Panc1 (cell line): ENCODE measurements at regions not wholly inside any gene's neighbourhood (a gene's known extent, or its start where the extent isn't known, plus 50 kb on each side); places are given as distances from the start of the nearest gene placed in this dataset.

ENCODE experiments used
- POLR2AphosphoS5 ChIP-seq: IDR thresholded peaks from 2 replicates; pipeline ENCODE4 v1.6.1; 2012; ENCODE audit warnings: mild to moderate bottlenecking, low read depth, low read length, moderate library complexity
- SIN3A ChIP-seq: IDR thresholded peaks from 2 replicates; pipeline ENCODE4 v1.6.1; 2012; ENCODE audit warnings: low read depth, mild to moderate bottlenecking, low read length, moderate library complexity, borderline replicate concordance; ENCODE audit not compliant: insufficient read depth
- TCF7L2 ChIP-seq: IDR thresholded peaks from 2 replicates; pipeline ENCODE4 v1.6.1; 2011; ENCODE audit warnings: mild to moderate bottlenecking, low read depth, low read length, inconsistent platforms
- TF ChIP-seq, protein P1 (sequence below): fragments of 450-650 bp; IDR thresholded peaks from 2 replicates; pipeline ENCODE4 v1.5.1; 2017; ENCODE audit warnings: mild to moderate bottlenecking
- TF ChIP-seq, protein P2 (sequence below), 2 experiments: IDR thresholded peaks; 2 replicates each; pipeline ENCODE4 v1.6.1; 2011 to 2012; ENCODE audit warnings: low read depth in 2 of 2, control low read depth in 1 of 2, low read length in 1 of 2, mild to moderate bottlenecking in 1 of 2, moderate library complexity in 1 of 2; ENCODE audit not compliant: insufficient read depth in 1 of 2

DNA sequence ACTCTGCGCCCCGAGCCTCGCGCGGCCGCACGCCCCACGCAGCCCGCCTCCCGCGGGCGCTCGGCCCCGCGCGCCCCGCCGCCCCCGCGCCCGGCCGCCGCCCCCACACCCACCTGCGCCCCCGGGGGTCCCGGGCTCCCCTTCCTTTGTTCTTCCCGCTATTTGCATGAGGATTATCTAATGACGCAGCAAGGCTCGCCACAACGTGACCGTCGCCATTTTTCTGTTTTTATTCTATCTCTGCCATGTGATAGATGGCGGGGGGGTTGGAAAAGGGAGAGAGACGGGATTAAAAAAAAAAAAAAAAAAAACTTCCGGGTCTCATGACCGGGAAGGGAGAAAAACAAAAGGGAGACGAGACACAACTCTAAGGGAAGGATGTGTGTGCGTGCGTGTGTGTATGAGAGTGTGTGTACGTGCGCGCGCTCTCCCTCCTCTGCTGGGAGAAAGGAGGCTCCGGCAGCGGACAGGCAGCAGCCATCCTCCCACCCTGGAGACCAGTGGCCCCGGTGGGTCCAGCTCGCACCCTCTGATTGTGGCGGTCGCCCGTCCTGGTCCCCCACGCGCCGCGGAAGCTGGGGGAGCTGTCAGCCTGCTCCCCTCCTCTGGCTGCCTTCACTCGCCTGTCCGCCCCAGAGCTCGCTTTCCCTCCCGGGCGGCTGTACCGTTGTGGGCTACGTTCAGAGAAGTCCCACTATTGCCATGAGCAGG, 80.4 kb upstream of the AK4 start:
- TF ChIP-seq, protein P1, sequence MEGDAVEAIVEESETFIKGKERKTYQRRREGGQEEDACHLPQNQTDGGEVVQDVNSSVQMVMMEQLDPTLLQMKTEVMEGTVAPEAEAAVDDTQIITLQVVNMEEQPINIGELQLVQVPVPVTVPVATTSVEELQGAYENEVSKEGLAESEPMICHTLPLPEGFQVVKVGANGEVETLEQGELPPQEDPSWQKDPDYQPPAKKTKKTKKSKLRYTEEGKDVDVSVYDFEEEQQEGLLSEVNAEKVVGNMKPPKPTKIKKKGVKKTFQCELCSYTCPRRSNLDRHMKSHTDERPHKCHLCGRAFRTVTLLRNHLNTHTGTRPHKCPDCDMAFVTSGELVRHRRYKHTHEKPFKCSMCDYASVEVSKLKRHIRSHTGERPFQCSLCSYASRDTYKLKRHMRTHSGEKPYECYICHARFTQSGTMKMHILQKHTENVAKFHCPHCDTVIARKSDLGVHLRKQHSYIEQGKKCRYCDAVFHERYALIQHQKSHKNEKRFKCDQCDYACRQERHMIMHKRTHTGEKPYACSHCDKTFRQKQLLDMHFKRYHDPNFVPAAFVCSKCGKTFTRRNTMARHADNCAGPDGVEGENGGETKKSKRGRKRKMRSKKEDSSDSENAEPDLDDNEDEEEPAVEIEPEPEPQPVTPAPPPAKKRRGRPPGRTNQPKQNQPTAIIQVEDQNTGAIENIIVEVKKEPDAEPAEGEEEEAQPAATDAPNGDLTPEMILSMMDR: no peak
- TF ChIP-seq, protein P2, sequence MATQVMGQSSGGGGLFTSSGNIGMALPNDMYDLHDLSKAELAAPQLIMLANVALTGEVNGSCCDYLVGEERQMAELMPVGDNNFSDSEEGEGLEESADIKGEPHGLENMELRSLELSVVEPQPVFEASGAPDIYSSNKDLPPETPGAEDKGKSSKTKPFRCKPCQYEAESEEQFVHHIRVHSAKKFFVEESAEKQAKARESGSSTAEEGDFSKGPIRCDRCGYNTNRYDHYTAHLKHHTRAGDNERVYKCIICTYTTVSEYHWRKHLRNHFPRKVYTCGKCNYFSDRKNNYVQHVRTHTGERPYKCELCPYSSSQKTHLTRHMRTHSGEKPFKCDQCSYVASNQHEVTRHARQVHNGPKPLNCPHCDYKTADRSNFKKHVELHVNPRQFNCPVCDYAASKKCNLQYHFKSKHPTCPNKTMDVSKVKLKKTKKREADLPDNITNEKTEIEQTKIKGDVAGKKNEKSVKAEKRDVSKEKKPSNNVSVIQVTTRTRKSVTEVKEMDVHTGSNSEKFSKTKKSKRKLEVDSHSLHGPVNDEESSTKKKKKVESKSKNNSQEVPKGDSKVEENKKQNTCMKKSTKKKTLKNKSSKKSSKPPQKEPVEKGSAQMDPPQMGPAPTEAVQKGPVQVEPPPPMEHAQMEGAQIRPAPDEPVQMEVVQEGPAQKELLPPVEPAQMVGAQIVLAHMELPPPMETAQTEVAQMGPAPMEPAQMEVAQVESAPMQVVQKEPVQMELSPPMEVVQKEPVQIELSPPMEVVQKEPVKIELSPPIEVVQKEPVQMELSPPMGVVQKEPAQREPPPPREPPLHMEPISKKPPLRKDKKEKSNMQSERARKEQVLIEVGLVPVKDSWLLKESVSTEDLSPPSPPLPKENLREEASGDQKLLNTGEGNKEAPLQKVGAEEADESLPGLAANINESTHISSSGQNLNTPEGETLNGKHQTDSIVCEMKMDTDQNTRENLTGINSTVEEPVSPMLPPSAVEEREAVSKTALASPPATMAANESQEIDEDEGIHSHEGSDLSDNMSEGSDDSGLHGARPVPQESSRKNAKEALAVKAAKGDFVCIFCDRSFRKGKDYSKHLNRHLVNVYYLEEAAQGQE (IDR thresholded peaks at IDR 0.05; ENCODE audit: insufficient read depth in 1 of 2, low read depth in 2 of 2, low read length in 1 of 2): no peak
- no peak for TF ChIP-seq TCF7L2
- no peak for TF ChIP-seq POLR2AphosphoS5
- TF ChIP-seq SIN3A: no peak
